WTC11 (cell line): ENCODE measurements at regions not wholly inside any gene's neighbourhood (a gene's known extent, or its start where the extent isn't known, plus 50 kb on each side); places are given as distances from the start of the nearest gene placed in this dataset.
A peak's percentile ranks its signal among the peaks of the same experiment; 100 is the strongest.

Source experiments
- ATAC-seq: fragments of 200-7000 bp; cut with Tn5 transposase; 2 replicates; pipeline ENCODE4 v1.10.0; 2021; ENCODE audit warnings: mild to moderate bottlenecking, moderate library complexity
- CTCF ChIA-PET: fragments of 300-600 bp; sonication (Branson Sonifier 250); formaldehyde crosslinking; loops from one replicate; lab custom pipeline; 2021; ENCODE audit warnings: antibody characterized with exemption; lab: Charles Lee
- POLR2A ChIA-PET: fragments of 350-600 bp; sonication (Branson Sonifier 250); formaldehyde crosslinking; loops from one replicate; lab custom pipeline; 2021; ENCODE audit warnings: antibody characterized with exemption; lab: Charles Lee
- DNase-seq: peaks from one replicate; pipeline ENCODE4 v3.0.0; 2021; ENCODE audit warnings: low spot score
- H3K27ac Mint-ChIP-seq: 2 replicates; pipeline ENCODE4 v1.8.0; 2021; ENCODE audit warnings: mixed read lengths
- H3K27me3 Mint-ChIP-seq: 2 replicates; pipeline ENCODE4 v1.8.0; 2021; ENCODE audit warnings: low read depth, mild to moderate bottlenecking, moderate library complexity, mixed read lengths
- H3K36me3 Mint-ChIP-seq: 2 replicates; pipeline ENCODE4 v1.8.0; 2021; ENCODE audit warnings: mixed read lengths
- H3K4me1 Mint-ChIP-seq: 2 replicates; pipeline ENCODE4 v1.8.0; 2022; ENCODE audit warnings: mixed read lengths
- H3K4me3 Mint-ChIP-seq: 2 replicates; pipeline ENCODE4 v1.8.0; 2021; ENCODE audit warnings: mild to moderate bottlenecking, moderate library complexity, mixed read lengths
- H3K9me3 Mint-ChIP-seq: 2 replicates; pipeline ENCODE4 v1.8.0; 2021; ENCODE audit warnings: mixed read lengths
- ETV6 ChIP-seq: sonication (generic); formaldehyde crosslinking; IDR thresholded peaks from 2 replicates; pipeline ENCODE4 v1.8.1; 2022; ENCODE audit warnings: mild to moderate bottlenecking, missing genetic modification reagents
- FOXJ3 ChIP-seq: sonication (generic); formaldehyde crosslinking; IDR thresholded peaks from 2 replicates; pipeline ENCODE4 v1.9.0; 2021; ENCODE audit warnings: missing genetic modification reagents, mild to moderate bottlenecking, borderline replicate concordance
- FOXK1 ChIP-seq: sonication (generic); formaldehyde crosslinking; IDR thresholded peaks from 2 replicates; pipeline ENCODE4 v1.8.0; 2022; ENCODE audit warnings: mild to moderate bottlenecking, moderate library complexity, missing genetic modification reagents
- GRHL2 ChIP-seq: fragments of 250-450 bp; sonication (Bioruptor Pico); IDR thresholded peaks from 2 replicates; pipeline ENCODE4 v1.8.0; 2022; ENCODE audit warnings: mild to moderate bottlenecking, moderate library complexity; ENCODE audit not compliant: insufficient replicate concordance, severe bottlenecking
- MXD4 ChIP-seq: fragments of 250-450 bp; sonication (Bioruptor Pico); IDR thresholded peaks from 2 replicates; pipeline ENCODE4 v1.8.0; 2021; ENCODE audit warnings: mild to moderate bottlenecking, moderate library complexity, borderline replicate concordance
- MYBL2 ChIP-seq: sonication (generic); formaldehyde crosslinking; IDR thresholded peaks from 2 replicates; pipeline ENCODE4 v1.8.1; 2023; ENCODE audit warnings: mild to moderate bottlenecking, moderate library complexity, missing genetic modification reagents
- ZNF121 ChIP-seq: sonication (generic); formaldehyde crosslinking; IDR thresholded peaks from 2 replicates; pipeline ENCODE4 v1.8.0; 2023; ENCODE audit warnings: missing genetic modification reagents
- ZNF263 ChIP-seq: sonication (generic); formaldehyde crosslinking; IDR thresholded peaks from 2 replicates; pipeline ENCODE4 v1.8.1; 2022; ENCODE audit warnings: low read depth, mild to moderate bottlenecking, moderate library complexity, missing genetic modification reagents
- ZNF671 ChIP-seq: fragments of 250-450 bp; sonication (Bioruptor Pico); IDR thresholded peaks from 2 replicates; pipeline ENCODE4 v1.8.0; 2021; ENCODE audit warnings: mild to moderate bottlenecking
- TF ChIP-seq, protein P1 (sequence below): sonication (generic); formaldehyde crosslinking; IDR thresholded peaks from 2 replicates; pipeline ENCODE4 v1.8.0; 2023; ENCODE audit warnings: missing genetic modification reagents, mild to moderate bottlenecking, borderline replicate concordance
- TF ChIP-seq, protein P2 (sequence below): fragments of 250-450 bp; sonication (Bioruptor Pico); IDR thresholded peaks from 2 replicates; pipeline ENCODE4 v1.9.0; 2021; ENCODE audit warnings: mild to moderate bottlenecking
- TF ChIP-seq, protein P3 (sequence below): fragments of 250-450 bp; sonication (Bioruptor Pico); conservative IDR thresholded peaks from 2 replicates; pipeline ENCODE4 v1.9.0; 2021; ENCODE audit warnings: mild to moderate bottlenecking
- TF ChIP-seq, protein P4 (sequence below): fragments of 200-600 bp; IDR thresholded peaks from 2 replicates; pipeline ENCODE4 v1.8.0; 2022; ENCODE audit warnings: antibody characterized with exemption
- TF ChIP-seq, protein P5 (sequence below): fragments of 250-450 bp; sonication (Bioruptor Pico); IDR thresholded peaks from 2 replicates; pipeline ENCODE4 v1.9.0; 2021; ENCODE audit warnings: mild to moderate bottlenecking

DNA sequence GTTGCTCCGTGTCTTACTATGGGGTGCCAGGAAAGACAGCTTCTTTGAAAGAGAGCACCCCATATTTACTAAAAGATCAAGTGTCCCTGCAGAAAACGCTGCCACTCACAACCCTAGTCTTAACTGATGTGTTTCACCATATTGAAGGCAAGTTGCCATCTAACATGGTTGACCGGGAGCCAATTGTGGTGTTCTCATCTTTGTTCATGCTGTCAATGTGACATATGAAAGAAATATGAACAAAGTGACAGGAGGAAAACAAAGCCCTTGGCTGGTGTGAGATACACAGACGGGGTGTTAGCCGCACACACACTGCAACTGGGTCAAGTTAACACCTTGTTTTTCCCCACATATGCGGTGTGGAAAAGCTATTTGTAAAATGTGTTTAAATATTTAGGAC lies 122.3 kb upstream of the NEBL start (continued):
- TF ChIP-seq, protein P1, sequence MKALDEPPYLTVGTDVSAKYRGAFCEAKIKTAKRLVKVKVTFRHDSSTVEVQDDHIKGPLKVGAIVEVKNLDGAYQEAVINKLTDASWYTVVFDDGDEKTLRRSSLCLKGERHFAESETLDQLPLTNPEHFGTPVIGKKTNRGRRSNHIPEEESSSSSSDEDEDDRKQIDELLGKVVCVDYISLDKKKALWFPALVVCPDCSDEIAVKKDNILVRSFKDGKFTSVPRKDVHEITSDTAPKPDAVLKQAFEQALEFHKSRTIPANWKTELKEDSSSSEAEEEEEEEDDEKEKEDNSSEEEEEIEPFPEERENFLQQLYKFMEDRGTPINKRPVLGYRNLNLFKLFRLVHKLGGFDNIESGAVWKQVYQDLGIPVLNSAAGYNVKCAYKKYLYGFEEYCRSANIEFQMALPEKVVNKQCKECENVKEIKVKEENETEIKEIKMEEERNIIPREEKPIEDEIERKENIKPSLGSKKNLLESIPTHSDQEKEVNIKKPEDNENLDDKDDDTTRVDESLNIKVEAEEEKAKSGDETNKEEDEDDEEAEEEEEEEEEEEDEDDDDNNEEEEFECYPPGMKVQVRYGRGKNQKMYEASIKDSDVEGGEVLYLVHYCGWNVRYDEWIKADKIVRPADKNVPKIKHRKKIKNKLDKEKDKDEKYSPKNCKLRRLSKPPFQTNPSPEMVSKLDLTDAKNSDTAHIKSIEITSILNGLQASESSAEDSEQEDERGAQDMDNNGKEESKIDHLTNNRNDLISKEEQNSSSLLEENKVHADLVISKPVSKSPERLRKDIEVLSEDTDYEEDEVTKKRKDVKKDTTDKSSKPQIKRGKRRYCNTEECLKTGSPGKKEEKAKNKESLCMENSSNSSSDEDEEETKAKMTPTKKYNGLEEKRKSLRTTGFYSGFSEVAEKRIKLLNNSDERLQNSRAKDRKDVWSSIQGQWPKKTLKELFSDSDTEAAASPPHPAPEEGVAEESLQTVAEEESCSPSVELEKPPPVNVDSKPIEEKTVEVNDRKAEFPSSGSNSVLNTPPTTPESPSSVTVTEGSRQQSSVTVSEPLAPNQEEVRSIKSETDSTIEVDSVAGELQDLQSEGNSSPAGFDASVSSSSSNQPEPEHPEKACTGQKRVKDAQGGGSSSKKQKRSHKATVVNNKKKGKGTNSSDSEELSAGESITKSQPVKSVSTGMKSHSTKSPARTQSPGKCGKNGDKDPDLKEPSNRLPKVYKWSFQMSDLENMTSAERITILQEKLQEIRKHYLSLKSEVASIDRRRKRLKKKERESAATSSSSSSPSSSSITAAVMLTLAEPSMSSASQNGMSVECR (CRISPR knock-in tag), result no peak
- no peak for TF ChIP-seq MYBL2 (CRISPR knock-in tag)
- no peak for TF ChIP-seq ZNF671 (CRISPR knock-in tag)
- TF ChIP-seq, protein P2, sequence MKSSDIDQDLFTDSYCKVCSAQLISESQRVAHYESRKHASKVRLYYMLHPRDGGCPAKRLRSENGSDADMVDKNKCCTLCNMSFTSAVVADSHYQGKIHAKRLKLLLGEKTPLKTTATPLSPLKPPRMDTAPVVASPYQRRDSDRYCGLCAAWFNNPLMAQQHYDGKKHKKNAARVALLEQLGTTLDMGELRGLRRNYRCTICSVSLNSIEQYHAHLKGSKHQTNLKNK (CRISPR knock-in tag), result no peak
- TF ChIP-seq FOXK1 (CRISPR knock-in tag), result no peak

DNA sequence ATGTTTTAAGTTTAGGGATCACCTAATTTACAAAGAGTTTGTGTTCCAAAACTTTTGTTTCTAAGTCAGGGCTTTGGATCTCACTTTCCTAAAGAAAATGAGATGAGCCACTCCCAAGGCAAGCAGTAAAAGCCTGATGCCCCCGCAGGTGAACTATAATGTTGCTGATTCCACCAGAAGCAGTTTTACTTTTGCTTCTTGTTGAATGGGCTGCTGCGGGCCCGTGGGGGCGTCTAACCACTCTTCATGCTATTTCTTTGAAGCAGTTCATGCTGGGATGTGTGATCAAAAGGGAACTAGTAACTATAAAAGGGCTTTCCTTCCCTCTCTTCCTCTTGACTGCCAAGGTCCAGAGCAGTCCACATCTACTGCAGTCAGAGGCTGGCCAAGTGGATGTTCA lies 118.7 kb upstream of the NEBL start:
- ATAC-seq, result peak; percentile 74
- no peak for TF ChIP-seq MXD4 (CRISPR knock-in tag)
- TF ChIP-seq ZNF263, result no peak
- TF ChIP-seq ETV6 (CRISPR knock-in tag), result no peak
- TF ChIP-seq, protein P1 (CRISPR knock-in tag), result no peak
- TF ChIP-seq, protein P3, sequence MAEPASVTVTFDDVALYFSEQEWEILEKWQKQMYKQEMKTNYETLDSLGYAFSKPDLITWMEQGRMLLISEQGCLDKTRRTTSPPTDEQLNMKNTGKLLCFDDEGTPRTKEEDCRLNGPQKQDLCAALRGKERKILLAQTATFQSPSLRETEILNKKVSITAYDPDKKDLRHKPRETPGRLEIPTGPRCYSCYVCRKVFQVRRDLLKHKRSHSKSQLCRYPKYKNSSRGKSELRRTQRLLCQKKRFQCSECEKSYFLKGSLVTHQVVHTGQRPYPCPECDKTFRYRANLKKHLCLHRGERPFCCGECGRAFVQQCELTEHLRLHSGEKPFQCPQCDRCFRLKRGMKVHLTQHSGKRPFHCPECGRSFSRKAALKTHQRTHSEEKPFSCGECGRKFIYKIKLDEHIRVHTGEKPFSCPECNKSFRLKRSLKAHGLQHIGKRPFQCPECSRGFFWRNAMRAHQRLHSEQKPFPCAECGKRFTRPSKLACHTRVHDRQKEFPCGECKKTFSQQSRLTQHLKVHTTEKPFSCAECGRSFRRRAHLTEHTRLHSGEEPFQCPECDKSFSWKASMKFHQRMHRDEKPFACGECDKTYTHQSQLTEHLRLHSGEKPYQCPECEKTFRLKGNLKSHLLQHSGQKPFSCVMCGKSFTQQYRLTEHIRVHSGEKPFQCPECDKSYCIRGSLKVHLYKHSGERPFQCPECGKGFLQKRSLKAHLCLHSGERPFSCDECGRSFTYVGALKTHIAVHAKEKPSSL (CRISPR knock-in tag), result no peak
- TF ChIP-seq GRHL2, result no peak
- TF ChIP-seq, protein P4, sequence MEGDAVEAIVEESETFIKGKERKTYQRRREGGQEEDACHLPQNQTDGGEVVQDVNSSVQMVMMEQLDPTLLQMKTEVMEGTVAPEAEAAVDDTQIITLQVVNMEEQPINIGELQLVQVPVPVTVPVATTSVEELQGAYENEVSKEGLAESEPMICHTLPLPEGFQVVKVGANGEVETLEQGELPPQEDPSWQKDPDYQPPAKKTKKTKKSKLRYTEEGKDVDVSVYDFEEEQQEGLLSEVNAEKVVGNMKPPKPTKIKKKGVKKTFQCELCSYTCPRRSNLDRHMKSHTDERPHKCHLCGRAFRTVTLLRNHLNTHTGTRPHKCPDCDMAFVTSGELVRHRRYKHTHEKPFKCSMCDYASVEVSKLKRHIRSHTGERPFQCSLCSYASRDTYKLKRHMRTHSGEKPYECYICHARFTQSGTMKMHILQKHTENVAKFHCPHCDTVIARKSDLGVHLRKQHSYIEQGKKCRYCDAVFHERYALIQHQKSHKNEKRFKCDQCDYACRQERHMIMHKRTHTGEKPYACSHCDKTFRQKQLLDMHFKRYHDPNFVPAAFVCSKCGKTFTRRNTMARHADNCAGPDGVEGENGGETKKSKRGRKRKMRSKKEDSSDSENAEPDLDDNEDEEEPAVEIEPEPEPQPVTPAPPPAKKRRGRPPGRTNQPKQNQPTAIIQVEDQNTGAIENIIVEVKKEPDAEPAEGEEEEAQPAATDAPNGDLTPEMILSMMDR, result no peak
- TF ChIP-seq, protein P5, sequence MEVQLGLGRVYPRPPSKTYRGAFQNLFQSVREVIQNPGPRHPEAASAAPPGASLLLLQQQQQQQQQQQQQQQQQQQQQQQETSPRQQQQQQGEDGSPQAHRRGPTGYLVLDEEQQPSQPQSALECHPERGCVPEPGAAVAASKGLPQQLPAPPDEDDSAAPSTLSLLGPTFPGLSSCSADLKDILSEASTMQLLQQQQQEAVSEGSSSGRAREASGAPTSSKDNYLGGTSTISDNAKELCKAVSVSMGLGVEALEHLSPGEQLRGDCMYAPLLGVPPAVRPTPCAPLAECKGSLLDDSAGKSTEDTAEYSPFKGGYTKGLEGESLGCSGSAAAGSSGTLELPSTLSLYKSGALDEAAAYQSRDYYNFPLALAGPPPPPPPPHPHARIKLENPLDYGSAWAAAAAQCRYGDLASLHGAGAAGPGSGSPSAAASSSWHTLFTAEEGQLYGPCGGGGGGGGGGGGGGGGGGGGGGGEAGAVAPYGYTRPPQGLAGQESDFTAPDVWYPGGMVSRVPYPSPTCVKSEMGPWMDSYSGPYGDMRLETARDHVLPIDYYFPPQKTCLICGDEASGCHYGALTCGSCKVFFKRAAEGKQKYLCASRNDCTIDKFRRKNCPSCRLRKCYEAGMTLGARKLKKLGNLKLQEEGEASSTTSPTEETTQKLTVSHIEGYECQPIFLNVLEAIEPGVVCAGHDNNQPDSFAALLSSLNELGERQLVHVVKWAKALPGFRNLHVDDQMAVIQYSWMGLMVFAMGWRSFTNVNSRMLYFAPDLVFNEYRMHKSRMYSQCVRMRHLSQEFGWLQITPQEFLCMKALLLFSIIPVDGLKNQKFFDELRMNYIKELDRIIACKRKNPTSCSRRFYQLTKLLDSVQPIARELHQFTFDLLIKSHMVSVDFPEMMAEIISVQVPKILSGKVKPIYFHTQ (CRISPR knock-in tag), result no peak
- TF ChIP-seq ZNF121, result no peak
- TF ChIP-seq FOXJ3 (CRISPR knock-in tag), result no peak
- H3K4me3 Mint-ChIP-seq, result no peak overlapping the region
- no peaks in the 10 kb centered on the region for H3K27me3 Mint-ChIP-seq
- peak; percentile 22 for DNase-seq
- H3K27ac Mint-ChIP-seq, result no peak overlapping the region
- no peaks in the 10 kb centered on the region for H3K36me3 Mint-ChIP-seq
- ChIA-PET CTCF (no interaction called here), POLR2A (no interaction called here)
- no peaks in the 10 kb centered on the region for H3K4me1 Mint-ChIP-seq
- H3K9me3 Mint-ChIP-seq, result peaks cover 7% of the 10 kb centered on the region
